Motor neuron (in vitro differentiated cells): ENCODE measurements at regions not wholly inside any gene's neighbourhood (a gene's known extent, or its start where the extent isn't known, plus 50 kb on each side); places are given as distances from the start of the nearest gene placed in this dataset.

Experiments used
- ATAC-seq, 8 experiments: fragments of 200-7000 bp; cut with Tn5 transposase; replicated peaks in 6 of 8; 2 replicates each; pipeline ENCODE4 v1.8.0; 2021; ENCODE audit warnings: mild to moderate bottlenecking in 8 of 8, moderate library complexity in 8 of 8
- H3K27ac ChIP-seq, 2 donors: fragments of 250-450 bp; sonication (Bioruptor Pico); 2 replicates each; pipeline ENCODE4 v1.9.0; 2021; ENCODE audit warnings: antibody characterized with exemption in 2 of 2, mild to moderate bottlenecking in 2 of 2, moderate library complexity in 1 of 2
- H3K4me1 ChIP-seq, 2 donors: fragments of 250-450 bp; sonication (Bioruptor Pico); replicated peaks in 1 of 2; 2 replicates each; pipeline ENCODE4 v1.6.1; 2021; ENCODE audit warnings: antibody characterized with exemption in 2 of 2, mild to moderate bottlenecking in 2 of 2, moderate library complexity in 1 of 2
- H3K4me3 ChIP-seq, 5 donors: fragments of 250-450 bp; sonication (Bioruptor Pico); 2 replicates each; pipeline ENCODE4 v1.9.0; 2021; ENCODE audit warnings: antibody characterized with exemption in 5 of 5, mild to moderate bottlenecking in 5 of 5, moderate library complexity in 4 of 5
- WGBS, 10 experiments: fragments of 450-650 bp; shearing (Covaris generic); methylation state at CpG; one replicate each; pipeline ENCODE4 v1.0.0; 2022; 5-methylcytosine and 5-hydroxymethylcytosine counted together
- in situ Hi-C, 9 experiments: fragments of 400-800 bp; cut with MboI; loops; one replicate each; pipeline ENCODE4 v1.15.0; 2021; ENCODE audit warnings: low sequenced_read_pairs in 9 of 9, low pct_unique_long_range_greater_than_20kb in 2 of 9; ENCODE audit not compliant: unreplicated experiment in 9 of 9

GRCh38 chr1:55466921-55467320, 251.8 kb upstream of the USP24 start:
- Histone ChIP-seq H3K27ac (no peak overlapping the region), H3K4me1 (no peaks in the 10 kb centered on the region), H3K4me3 (no peak overlapping the region)
- 20 to 100% (median 86%) methylated on average over 1 to 2 of the region's 2 CpGs; no CpG with 5 or more reads in 3 of the 10 experiments for WGBS, 10 experiments
- no peak for ATAC-seq
- in situ Hi-C loops, result no loop called here

DNA sequence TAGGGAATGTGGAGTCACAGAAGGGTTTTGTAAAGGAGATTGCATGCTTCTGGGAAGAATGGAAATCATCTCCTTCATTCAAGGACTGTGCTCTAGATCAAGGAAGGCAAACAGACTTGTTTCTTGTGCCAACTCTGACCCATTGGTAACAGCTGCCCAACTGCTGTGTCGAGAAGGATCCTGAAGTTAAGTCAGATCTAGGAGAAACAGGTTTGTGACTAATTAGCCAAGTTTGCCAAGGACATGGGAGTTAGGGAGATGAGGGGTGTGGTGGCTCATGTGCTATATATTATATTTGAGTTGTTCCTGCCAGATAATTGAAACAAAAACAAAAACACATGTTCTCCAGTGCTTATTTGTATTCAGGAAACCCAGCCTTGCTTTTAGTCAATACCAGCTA, 251.2 kb upstream of the USP24 start:
- Histone ChIP-seq H3K27ac (no peak overlapping the region), H3K4me3 (no peak overlapping the region), H3K4me1 (no peaks in the 10 kb centered on the region)
- 0 to 100% (median 77%) methylated on average over 1 of the region's 1 CpG; no CpG with 5 or more reads in 4 of the 10 experiments for WGBS, 10 experiments
- in situ Hi-C loops, result no loop called here
- peak in 2 of 8 experiments; percentile 17 to 32 for ATAC-seq

DNA sequence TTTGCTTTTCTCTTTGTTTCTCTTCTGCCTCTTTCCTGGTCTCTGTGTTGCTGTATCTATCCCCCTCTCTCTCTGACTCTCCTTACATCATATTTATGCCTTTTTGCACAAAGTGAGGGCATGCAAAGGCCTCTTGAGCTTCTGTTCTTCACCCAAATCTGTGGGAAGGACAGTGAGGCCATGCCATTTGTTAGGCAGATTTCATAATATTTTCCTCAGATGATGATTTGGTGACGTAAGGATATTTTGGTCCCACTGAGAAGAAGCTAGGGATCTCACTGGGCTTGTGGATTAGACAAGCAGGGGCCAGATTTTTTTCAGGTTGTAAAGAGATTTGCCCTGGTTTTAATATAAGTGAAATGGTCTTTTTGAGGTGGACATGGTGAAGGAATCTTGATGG, 249.4 kb upstream of the USP24 start:
- 40 to 100% (median 85%) methylated on average over 1 of the region's 1 CpG; no CpG with 5 or more reads in 3 of the 10 experiments for WGBS, 10 experiments
- Histone ChIP-seq H3K4me3 (no peak overlapping the region), H3K4me1 (no peaks in the 10 kb centered on the region), H3K27ac (no peak overlapping the region)
- in situ Hi-C loops, result no loop called here
- no peak for ATAC-seq

- H3K4me1 ChIP-seq, result no peaks in the 10 kb centered on the region
- H3K27ac ChIP-seq, result no peak overlapping the region
- ATAC-seq, result no peak
- no peak overlapping the region for H3K4me3 ChIP-seq
- 32 to 89% (median 80%) methylated on average over 1 to 10 of the region's 10 CpGs for WGBS, 10 experiments
- in situ Hi-C loops, result no loop called here
Measured at GRCh38 chr1:55463814-55464475, 248.8 kb upstream of the USP24 start.

DNA sequence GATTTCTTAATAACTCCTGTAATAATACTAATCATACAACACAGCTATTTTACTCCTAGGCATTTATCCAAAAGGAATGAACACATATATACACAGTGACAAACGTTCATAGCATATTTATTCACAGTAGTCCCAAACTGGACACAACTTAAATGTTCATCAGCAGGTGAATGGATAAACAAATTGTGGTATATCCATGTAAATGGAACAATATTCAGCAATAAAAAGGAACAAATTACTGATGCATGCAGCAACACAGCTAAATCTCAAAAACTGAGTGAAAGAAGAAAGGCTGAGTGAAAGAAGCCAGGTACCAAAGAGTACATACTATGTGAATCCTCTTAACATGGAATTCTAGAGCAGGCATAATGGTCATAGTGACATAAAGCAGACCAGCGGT, 242.7 kb upstream of the USP24 start:
- in situ Hi-C loops, result no loop called here
- WGBS, 10 experiments, result 11 to 88% (median 67%) methylated on average over 1 to 2 of the region's 2 CpGs
- H3K27ac ChIP-seq, result no peak overlapping the region
- H3K4me1 ChIP-seq, result no peaks in the 10 kb centered on the region
- H3K4me3 ChIP-seq, result no peak overlapping the region
- no peak for ATAC-seq

- WGBS, 10 experiments, result 63 to 100% (median 83%) methylated on average over 1 of the region's 1 CpG; no CpG with 5 or more reads in 3 of the 10 experiments
- Histone ChIP-seq H3K4me1 (no peaks in the 10 kb centered on the region), H3K27ac (no peak overlapping the region), H3K4me3 (no peak overlapping the region)
- in situ Hi-C loops, result no loop called here
- no peak for ATAC-seq
Measured at GRCh38 chr1:55456971-55457370, 241.8 kb upstream of the USP24 start.

- Histone ChIP-seq H3K27ac (no peak overlapping the region), H3K4me1 (no peaks in the 10 kb centered on the region), H3K4me3 (no peak overlapping the region)
- in situ Hi-C loops, result no loop called here
- no peak for ATAC-seq
Measured at GRCh38 chr1:55448261-55448660, 233.1 kb upstream of the USP24 start.

- no peaks in the 10 kb centered on the region for H3K4me1 ChIP-seq
- H3K27ac ChIP-seq, result no peak overlapping the region
- H3K4me3 ChIP-seq, result no peak overlapping the region
- WGBS, 10 experiments, result 0 to 100% (median 73%) methylated on average over 1 to 2 of the region's 2 CpGs; no CpG with 5 or more reads in 2 of the 10 experiments
- no peak for ATAC-seq
- in situ Hi-C loops, result no loop called here
Measured at GRCh38 chr1:55447488-55447887, 232.3 kb upstream of the USP24 start.

DNA sequence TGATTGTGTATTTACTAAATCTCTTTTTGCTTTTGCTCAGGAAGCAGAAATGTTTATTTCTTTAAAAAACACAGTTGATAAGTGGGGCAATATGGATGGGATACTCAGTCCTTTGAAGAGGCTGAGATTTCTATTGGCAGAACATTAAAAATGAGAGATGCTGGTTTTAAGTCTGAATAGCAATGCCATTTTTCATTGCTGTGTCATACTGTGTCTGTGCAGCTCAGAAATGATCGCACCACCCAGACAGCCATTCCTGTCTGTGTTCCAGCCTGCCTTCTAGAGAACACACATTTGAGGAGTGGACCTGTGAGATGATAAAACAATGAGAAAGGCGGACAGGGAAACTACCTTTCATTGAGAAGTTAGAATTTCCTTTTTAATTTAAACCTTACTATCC, 231.2 kb upstream of the USP24 start:
- in situ Hi-C loops, result no loop called here
- Histone ChIP-seq H3K4me3 (no peak overlapping the region), H3K4me1 (no peaks in the 10 kb centered on the region), H3K27ac (no peak overlapping the region)
- 0 to 100% (median 73%) methylated on average over 1 to 2 of the region's 2 CpGs; no CpG with 5 or more reads in 1 of the 10 experiments for WGBS, 10 experiments
- ATAC-seq, result no peak

- H3K4me1 ChIP-seq, result no peaks in the 10 kb centered on the region
- 93 to 100% (median 98%) methylated on average over 1 to 2 of the region's 2 CpGs; no CpG with 5 or more reads in 4 of the 10 experiments for WGBS, 10 experiments
- no peak overlapping the region for H3K27ac ChIP-seq
- in situ Hi-C loops, result no loop called here
- no peak for ATAC-seq
- H3K4me3 ChIP-seq, result no peak overlapping the region
Measured at GRCh38 chr1:55445416-55445815, 230.3 kb upstream of the USP24 start.

DNA sequence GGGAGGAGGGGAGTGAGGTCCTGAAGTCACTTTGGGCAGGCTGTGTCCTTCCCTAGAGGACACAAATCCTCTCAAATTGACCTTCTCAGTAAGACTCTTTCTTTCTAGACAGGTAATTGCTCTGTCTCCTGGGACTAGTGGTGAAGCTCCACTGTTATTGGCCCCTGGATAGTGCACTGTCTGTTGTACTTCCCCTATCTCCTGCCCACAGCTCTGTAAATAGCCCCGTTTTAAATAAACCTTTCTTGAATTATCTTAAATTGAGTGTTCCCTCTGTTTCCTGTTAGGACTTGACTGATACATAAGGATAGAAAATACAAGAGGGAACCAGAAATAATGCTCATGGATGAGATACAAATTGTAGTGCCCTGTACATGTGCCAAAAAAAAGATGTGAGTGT, 229.5 kb upstream of the USP24 start:
- H3K27ac ChIP-seq, result no peak overlapping the region
- H3K4me3 ChIP-seq, result no peak overlapping the region
- in situ Hi-C loops, result no loop called here
- 40 to 86% (median 79%) methylated on average over 1 of the region's 1 CpG; no CpG with 5 or more reads in 4 of the 10 experiments for WGBS, 10 experiments
- H3K4me1 ChIP-seq, result no peaks in the 10 kb centered on the region
- no peak for ATAC-seq

- no peaks in the 10 kb centered on the region for H3K4me1 ChIP-seq
- peak; percentile 30 to 99 (median 52) for ATAC-seq
- in situ Hi-C loops, result no loop called here
- WGBS, 10 experiments, result 0 to 100% (median 80%) methylated on average over 1 to 7 of the region's 7 CpGs; no CpG with 5 or more reads in 1 of the 10 experiments
- H3K27ac ChIP-seq, result no peak overlapping the region
- no peak overlapping the region for H3K4me3 ChIP-seq
Measured at GRCh38 chr1:55443175-55443915, 228.2 kb upstream of the USP24 start.

GRCh38 chr1:55441489-55441888, 226.3 kb upstream of the USP24 start:
- no peak overlapping the region for H3K4me3 ChIP-seq
- WGBS, 10 experiments, result 0 to 100% (median 54%) methylated on average over 1 of the region's 1 CpG; no CpG with 5 or more reads in 1 of the 10 experiments
- no peaks in the 10 kb centered on the region for H3K4me1 ChIP-seq
- H3K27ac ChIP-seq, result no peak overlapping the region
- ATAC-seq, result peak in 1 of 8 experiments; percentile 37
- in situ Hi-C loops, result no loop called here

GRCh38 chr1:55437692-55438091, 222.5 kb upstream of the USP24 start:
- no peak overlapping the region for H3K27ac ChIP-seq
- H3K4me1 ChIP-seq, result no peaks in the 10 kb centered on the region
- in situ Hi-C loops, result no loop called here
- ATAC-seq, result no peak
- whole genome bisulfite sequencing, 10 experiments, result 0% methylated on average over 1 to 2 of the region's 2 CpGs
- H3K4me3 ChIP-seq, result no peak overlapping the region
